GM18508 (cell line): ENCODE measurements at regions not wholly inside any gene's neighbourhood (a gene's known extent, or its start where the extent isn't known, plus 50 kb on each side); places are given as distances from the start of the nearest gene placed in this dataset.
"Not testable (repeated sequence)": the region's sequence is repeated elsewhere in the genome, so short reads cannot be mapped to it uniquely, and the experiment has no call there.

Experiments used
- ATAC-seq: cut with Tn5 transposase; IDR thresholded peaks from one replicate; pipeline ENCODE4 v1.9.1; 2021; ENCODE audit warnings: moderate number of reproducible peaks; ENCODE audit not compliant: insufficient read depth, unreplicated experiment

- no peak for ATAC-seq
These were observed 292.2 kb downstream of the ZIC3 start for GRCh38 chrX:137858106-137858505.

GRCh38 chrX:137878401-137878800 lies 312.5 kb downstream of the ZIC3 start:
- ATAC-seq, result no peak

- no peak for ATAC-seq
These were observed 317.0 kb downstream of the ZIC3 start for GRCh38 chrX:137882960-137883359.

- not testable (repeated sequence) for ATAC-seq
These were observed 318.9 kb downstream of the ZIC3 start for GRCh38 chrX:137884813-137885212.

DNA sequence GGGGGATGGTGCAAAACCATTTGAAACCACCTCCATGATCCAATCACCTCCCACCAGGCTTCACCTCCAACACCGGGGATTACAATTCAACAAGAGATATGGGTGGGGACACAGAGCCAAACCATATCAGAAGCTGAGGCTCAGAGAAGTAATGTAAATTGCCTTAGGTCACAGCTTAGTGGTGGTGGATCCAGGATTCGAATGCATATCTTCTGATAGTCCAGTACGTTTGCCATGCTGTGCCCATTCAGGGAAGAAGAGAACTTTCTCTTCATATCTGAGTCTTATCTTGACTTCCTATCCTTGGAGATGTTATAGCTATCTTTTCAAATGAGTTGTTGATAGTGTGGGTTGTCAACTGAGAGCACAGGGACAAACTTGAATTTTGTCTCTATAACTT lies 325.5 kb downstream of the ZIC3 start:
- no peak for ATAC-seq

- no peak for ATAC-seq
These were observed 330.2 kb downstream of the ZIC3 start for GRCh38 chrX:137896123-137896522.

DNA sequence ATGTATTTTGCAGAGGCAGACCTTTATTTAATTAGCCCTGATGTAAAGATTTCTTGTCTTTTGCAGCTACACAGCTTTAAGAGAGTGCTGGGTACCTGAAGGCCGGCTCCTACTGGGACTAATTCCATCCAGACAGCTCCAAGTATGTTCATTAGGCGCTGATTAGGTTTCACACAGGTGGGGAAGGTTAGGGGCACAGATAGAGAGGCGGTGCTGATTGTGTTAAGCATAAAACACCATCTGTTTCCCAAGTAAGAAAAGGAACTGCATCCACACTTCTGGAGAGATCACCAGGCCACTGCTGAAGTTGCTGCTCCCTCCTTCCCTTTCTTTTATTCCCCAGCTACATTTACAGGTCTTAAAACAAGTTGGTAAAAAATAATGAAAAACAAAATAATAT lies 349.5 kb downstream of the ZIC3 start:
- no peak for ATAC-seq

- no peak for ATAC-seq
These were observed 350.3 kb downstream of the ZIC3 start for GRCh38 chrX:137916090-137916746.

DNA sequence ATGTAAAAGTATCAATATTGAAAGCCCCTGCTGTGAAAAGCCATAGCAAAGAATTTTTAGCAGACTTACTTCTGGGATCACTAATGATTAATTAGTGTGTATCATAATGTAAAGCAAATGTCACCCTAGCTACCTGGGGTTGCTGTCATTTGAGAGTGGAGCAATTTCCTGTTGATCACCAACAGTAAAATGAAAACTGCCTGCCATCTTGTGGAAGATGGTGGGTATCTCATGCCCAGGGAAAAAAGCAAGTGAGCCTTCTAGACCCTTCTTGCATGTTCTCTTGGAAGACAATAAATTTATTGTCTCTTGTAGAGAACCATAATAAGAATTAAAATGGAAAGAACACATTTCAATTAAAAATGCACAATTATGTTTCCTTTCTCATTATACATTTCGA lies 360.2 kb downstream of the ZIC3 start:
- no peak for ATAC-seq

DNA sequence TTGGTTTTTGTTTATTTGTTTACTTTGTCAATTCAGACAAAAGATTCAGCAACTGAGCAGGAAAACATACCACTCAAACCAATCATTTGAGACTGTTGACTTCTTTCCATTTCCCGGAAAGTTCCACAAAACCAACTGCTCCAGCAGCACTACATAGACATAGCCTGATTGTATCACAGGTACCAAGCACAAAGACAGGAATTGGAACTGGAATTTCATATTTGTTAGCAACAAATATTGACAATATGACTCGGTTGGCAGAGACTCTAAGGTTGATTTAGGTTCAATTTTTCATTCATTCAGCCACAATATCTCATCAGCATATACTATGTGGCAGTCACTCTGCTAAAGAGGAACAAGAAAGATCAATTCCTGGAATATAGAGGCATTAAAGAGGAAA lies 364.0 kb downstream of the ZIC3 start:
- ATAC-seq, result no peak

DNA sequence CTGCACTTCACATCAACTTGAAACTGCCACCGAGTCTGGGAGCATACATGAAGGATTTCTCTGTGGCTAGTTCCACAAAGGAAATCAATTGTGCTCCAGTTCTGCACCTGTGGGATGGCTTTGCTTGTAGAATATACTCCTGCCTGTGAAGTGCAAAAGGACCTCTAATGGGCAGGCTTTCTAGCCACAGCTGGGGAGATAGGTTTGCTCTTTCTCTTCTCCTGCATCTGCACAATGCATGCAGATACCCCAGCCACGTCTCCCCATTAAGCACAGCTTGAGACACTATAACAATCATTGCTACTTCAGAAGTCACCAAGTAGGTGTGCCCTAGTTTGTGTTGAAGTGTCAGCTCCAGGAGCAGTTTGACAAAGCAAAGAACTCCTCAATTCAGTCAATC lies 364.6 kb downstream of the ZIC3 start:
- no peak for ATAC-seq

GRCh38 chrX:137934214-137934613 lies 368.3 kb downstream of the ZIC3 start:
- not testable (repeated sequence) for ATAC-seq

GRCh38 chrX:137934887-137935286 lies 369.0 kb downstream of the ZIC3 start:
- not testable (repeated sequence) for ATAC-seq

GRCh38 chrX:137945470-137945869 lies 379.5 kb downstream of the ZIC3 start:
- no peak for ATAC-seq

- no peak for ATAC-seq
These were observed 403.3 kb downstream of the ZIC3 start for GRCh38 chrX:137969191-137969590.

DNA sequence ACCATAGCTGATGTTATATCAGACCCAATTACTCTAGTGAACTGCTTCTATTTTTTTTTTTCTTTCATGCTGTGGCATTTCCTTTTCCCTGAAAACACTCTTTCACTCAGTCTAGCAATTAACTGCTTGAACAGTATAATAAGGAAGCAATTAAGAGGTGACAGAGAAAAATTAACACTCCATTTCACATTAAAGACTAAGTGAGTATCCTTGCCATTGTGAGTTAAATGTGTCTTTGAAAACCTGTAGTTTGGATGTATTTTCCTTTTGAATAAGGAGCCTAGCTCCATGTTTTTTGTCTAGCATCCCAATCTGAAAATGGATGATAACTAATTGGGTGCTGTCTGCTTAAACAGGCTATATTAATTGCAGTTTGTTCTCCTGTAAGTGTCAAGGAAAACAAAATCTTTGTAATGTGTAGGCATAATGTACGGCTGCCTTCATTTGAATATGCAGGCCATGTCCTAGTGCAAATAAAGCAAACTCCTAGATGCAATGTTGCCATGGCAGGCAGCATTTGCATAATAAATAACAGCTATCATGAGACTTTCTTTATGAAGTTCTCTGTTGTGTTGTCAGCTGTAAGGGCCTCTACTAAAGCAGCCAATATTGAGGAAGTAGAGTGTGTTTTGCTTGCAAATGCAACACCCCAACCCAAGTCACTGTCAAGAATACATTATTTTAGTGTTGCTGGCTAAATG lies 416.7 kb downstream of the ZIC3 start:
- ATAC-seq, result no peak

- ATAC-seq, result no peak
These were observed 422.5 kb downstream of the ZIC3 start for GRCh38 chrX:137988470-137988869.

- ATAC-seq, result no peak
These were observed 432.7 kb downstream of the ZIC3 start for GRCh38 chrX:137998619-137999018.

DNA sequence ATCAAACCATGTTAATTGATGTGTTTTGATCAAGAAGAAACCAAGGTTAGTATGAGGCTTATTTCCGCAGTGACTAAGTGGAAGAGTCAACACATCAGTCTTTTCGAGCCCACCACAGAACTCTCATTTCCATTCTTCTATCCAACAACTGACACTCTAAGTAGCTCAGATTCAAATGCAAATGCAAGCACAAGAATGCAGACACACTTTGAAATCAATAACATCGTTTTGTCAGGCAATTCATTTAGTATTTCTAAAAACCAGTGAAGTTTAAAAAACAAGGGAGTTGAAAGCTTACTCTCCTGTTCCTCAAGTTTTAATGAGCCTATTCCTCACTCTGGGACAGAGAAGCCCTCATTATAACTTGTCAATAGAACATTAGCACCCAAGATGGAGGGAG lies 433.1 kb downstream of the ZIC3 start:
- no peak for ATAC-seq

- ATAC-seq, result no peak
These were observed 433.6 kb downstream of the ZIC3 start for GRCh38 chrX:137999552-137999951.

GRCh38 chrX:138001226-138001625 lies 435.3 kb downstream of the ZIC3 start:
- ATAC-seq, result no peak

DNA sequence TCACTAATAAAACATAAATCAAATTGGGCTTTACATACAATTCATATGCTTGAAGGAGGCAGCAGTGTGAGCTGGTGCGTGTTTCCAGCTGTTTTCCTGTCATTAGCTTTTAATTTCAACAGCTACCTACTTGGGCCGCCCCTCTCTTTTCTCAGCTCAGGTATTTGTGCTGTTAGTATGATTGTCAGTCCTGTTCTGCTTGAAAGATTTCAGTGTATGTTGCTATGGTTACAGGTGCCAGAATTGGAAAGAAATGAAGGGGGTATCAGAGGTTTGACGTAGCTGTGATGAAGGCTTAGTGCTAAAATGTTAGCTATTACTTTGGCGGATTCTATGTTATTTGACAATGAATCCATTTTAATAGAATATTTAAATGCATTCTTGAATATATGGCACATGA lies 440.3 kb downstream of the ZIC3 start:
- ATAC-seq, result no peak
